ENCODE measurements at regions not wholly inside any gene's neighbourhood (a gene's known extent, or its start where the extent isn't known, plus 50 kb on each side); places are given as distances from the start of the nearest gene placed in this dataset.

DNA sequence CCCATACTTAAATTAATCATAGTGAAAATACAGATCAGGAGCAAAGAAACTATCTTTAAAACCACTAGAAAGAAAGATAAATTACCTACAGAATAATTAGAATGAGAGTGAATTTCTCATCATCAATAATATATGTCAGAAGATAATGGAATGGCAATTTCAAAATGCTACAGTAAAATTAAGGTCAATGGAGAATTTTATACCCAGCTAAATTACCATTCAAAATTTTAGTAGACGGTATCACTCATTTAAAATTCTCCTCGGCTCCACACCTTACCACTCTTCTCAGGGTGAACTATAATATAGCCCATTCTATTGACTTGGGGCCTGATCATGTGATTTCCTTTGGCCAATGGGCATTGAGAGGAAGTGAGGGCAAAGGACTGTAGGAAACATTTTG lies 192.5 kb upstream of the TCERG1L start:
- TF ChIP-seq, protein P1, sequence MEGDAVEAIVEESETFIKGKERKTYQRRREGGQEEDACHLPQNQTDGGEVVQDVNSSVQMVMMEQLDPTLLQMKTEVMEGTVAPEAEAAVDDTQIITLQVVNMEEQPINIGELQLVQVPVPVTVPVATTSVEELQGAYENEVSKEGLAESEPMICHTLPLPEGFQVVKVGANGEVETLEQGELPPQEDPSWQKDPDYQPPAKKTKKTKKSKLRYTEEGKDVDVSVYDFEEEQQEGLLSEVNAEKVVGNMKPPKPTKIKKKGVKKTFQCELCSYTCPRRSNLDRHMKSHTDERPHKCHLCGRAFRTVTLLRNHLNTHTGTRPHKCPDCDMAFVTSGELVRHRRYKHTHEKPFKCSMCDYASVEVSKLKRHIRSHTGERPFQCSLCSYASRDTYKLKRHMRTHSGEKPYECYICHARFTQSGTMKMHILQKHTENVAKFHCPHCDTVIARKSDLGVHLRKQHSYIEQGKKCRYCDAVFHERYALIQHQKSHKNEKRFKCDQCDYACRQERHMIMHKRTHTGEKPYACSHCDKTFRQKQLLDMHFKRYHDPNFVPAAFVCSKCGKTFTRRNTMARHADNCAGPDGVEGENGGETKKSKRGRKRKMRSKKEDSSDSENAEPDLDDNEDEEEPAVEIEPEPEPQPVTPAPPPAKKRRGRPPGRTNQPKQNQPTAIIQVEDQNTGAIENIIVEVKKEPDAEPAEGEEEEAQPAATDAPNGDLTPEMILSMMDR (IDR thresholded peaks at IDR 0.05): no peak
- TF ChIP-seq POLR2AphosphoS5 (IDR thresholded peaks at IDR 0.05) (no peak), EP300 (IDR thresholded peaks at IDR 0.05) (no peak)

Data from gastroesophageal sphincter (tissue), 3 donors.